GM19240 (cell line): ENCODE measurements at regions not wholly inside any gene's neighbourhood (a gene's known extent, or its start where the extent isn't known, plus 50 kb on each side); places are given as distances from the start of the nearest gene placed in this dataset.

Experiments
- DNase-seq: peaks from one replicate; pipeline ENCODE4 v3.0.0; 2011; ENCODE audit warnings: low spot score; ENCODE audit not compliant: insufficient read length

GRCh38 chr2:163281717-163282116, 443.1 kb upstream of the KCNH7 start:
- DNase-seq: no peak

GRCh38 chr2:163269374-163270021, 430.9 kb upstream of the KCNH7 start:
- no peak for DNase-seq

GRCh38 chr2:163266772-163267171, 428.2 kb upstream of the KCNH7 start:
- DNase-seq: no peak

GRCh38 chr2:163265562-163265961, 427.0 kb upstream of the KCNH7 start:
- DNase-seq: no peak

GRCh38 chr2:163264341-163264740, 425.8 kb upstream of the KCNH7 start:
- DNase-seq: no peak

GRCh38 chr2:163259489-163259888, 420.9 kb upstream of the KCNH7 start:
- no peak for DNase-seq

GRCh38 chr2:163255086-163255485, 416.5 kb upstream of the KCNH7 start:
- DNase-seq: no peak

GRCh38 chr2:163253621-163254285, 415.2 kb upstream of the KCNH7 start:
- DNase-seq: no peak

- DNase-seq: no peak
Observed at GRCh38 chr2:163252199-163252598, 413.6 kb upstream of the KCNH7 start.

GRCh38 chr2:163248376-163249253, 410.0 kb upstream of the KCNH7 start:
- no peak for DNase-seq

- no peak for DNase-seq
Observed at GRCh38 chr2:163247847-163248220, 409.3 kb upstream of the KCNH7 start.

- DNase-seq: no peak
Observed at GRCh38 chr2:163247156-163247846, 408.7 kb upstream of the KCNH7 start.

GRCh38 chr2:163246135-163246534, 407.6 kb upstream of the KCNH7 start:
- DNase-seq: no peak

GRCh38 chr2:163236553-163236952, 398.0 kb upstream of the KCNH7 start:
- no peak for DNase-seq

- DNase-seq: no peak
Observed at GRCh38 chr2:163231666-163232065, 393.1 kb upstream of the KCNH7 start.

GRCh38 chr2:163213661-163214081, 375.1 kb upstream of the KCNH7 start:
- no peak for DNase-seq

- no peak for DNase-seq
Observed at GRCh38 chr2:163210430-163210918, 371.9 kb upstream of the KCNH7 start.

GRCh38 chr2:163207693-163208370, 369.3 kb upstream of the KCNH7 start:
- no peak for DNase-seq

GRCh38 chr2:163205589-163206254, 367.2 kb upstream of the KCNH7 start:
- no peak for DNase-seq

GRCh38 chr2:163200741-163201140, 362.2 kb upstream of the KCNH7 start:
- no peak for DNase-seq
